AG10803 (cell line): ENCODE measurements at regions not wholly inside any gene's neighbourhood (a gene's known extent, or its start where the extent isn't known, plus 50 kb on each side); places are given as distances from the start of the nearest gene placed in this dataset.
"Not testable (repeated sequence)": the region's sequence is repeated elsewhere in the genome, so short reads cannot be mapped to it uniquely, and the experiment has no call there.

Source experiments
- DNase-seq: peaks from one replicate; pipeline ENCODE4 v3.0.0; 2010; ENCODE audit warnings: low read depth
- H3K4me3 ChIP-seq: 2 replicates; pipeline ENCODE4 v1.5.1; 2011; ENCODE audit warnings: mild to moderate bottlenecking, low read length, control low read depth
- TF ChIP-seq, protein P1 (sequence below): conservative IDR thresholded peaks from 2 replicates; pipeline ENCODE4 v1.5.1; 2011; ENCODE audit warnings: mild to moderate bottlenecking, low read length, control low read depth, inconsistent platforms

DNA sequence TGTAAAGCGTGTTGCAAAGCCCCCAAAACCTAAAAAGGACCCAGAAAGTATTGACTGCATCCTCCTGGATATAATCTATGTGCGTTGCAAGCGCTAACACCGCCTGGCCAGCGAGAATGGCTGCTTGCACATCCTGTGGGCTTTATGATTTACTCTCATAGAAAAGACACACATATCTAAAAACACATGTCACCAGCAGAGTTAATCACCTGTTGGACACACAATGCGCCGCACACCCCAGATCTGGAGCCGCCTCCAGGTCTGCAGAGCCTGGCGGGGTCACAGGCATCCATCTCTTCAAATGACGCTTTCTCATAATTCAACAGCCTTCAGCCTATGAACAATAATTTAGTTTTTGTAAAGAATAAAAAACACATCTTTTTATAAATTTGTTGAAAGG, 186.5 kb downstream of the RTP5 start:
- TF ChIP-seq, protein P1, sequence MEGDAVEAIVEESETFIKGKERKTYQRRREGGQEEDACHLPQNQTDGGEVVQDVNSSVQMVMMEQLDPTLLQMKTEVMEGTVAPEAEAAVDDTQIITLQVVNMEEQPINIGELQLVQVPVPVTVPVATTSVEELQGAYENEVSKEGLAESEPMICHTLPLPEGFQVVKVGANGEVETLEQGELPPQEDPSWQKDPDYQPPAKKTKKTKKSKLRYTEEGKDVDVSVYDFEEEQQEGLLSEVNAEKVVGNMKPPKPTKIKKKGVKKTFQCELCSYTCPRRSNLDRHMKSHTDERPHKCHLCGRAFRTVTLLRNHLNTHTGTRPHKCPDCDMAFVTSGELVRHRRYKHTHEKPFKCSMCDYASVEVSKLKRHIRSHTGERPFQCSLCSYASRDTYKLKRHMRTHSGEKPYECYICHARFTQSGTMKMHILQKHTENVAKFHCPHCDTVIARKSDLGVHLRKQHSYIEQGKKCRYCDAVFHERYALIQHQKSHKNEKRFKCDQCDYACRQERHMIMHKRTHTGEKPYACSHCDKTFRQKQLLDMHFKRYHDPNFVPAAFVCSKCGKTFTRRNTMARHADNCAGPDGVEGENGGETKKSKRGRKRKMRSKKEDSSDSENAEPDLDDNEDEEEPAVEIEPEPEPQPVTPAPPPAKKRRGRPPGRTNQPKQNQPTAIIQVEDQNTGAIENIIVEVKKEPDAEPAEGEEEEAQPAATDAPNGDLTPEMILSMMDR = no peak
- no peak for DNase-seq
- H3K4me3 ChIP-seq = no peak overlapping the region

DNA sequence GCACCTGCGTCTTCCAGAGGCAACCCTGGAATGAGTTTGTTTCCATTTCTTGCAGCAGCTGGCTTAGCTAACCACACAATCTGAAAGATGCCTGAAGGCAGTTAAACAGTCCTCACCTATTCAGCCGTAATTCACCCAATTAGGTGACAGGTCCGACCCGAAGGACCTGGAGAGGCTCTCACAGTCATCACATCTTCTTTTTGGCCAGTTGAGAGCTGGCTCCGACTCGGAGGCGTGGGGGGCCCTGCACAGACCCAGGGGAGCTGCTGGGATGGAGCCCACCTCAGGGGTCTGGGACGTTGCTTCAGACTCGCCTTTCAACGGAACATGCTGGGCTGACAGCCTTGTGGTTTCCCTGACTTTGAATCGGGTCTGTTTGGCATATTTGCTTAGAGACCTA, 187.3 kb downstream of the RTP5 start:
- no peak overlapping the region for H3K4me3 ChIP-seq
- TF ChIP-seq, protein P1 = no peak
- no peak for DNase-seq

DNA sequence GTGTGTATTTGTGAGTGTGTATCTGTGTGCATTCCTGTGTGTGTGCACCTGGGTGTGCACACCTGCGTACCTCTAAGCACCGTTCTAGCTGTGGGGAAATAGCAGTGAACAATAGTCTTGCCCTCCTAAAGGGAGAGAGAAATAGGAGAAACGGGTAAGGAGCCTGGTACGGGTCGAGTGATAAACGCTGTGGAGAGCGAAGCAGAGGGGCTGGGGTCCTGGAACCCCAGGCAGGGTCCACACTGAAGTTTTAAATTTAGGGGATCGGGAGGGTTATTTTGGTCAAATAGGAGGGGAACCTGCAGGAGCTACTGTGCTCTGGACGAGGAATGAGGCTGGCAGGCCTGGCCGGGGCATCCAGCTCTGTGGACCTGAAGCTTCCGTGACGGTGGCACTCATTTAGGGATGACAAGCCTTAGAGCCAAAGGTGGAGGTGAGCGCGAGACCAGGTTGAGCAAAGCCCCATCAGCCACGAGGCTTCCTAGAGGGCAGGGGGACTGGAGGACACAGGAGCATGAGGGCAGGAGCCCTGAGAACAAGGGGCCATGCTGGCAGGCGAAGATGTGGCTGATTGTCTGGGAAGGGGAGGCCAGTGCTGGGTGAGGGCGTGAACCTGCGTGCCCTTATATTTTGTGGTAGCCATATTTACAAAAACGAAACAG, 188.0 kb downstream of the RTP5 start:
- TF ChIP-seq, protein P1 = no peak
- no peak for DNase-seq
- H3K4me3 ChIP-seq = no peak overlapping the region

DNA sequence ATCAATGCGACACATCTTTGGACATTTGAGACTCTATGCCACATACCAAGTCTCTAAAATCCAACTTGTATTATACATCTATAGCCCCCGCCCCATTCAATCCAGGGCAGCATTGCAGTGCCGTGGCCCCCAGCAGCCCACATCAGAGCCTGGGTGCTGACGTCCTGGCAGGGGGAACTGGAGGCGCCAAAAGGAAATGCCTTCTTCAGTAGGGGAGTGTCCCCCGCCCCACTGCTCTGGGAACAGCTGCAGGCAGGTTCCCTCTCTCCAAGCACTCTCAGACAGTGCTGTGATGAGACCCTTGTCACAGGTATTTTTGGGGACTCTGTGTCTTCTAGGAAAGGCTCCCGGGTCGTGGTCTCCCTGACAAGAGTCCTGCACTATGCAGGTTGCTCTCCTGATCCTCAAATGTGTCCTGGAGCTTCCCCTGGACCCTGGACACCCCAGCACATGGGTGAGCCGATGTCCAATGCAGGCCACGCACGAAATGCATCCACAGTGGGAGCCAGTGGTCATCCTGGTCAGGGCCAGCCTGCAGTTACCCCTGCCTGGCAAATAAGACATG, 188.7 kb downstream of the RTP5 start:
- DNase-seq = no peak
- no peak overlapping the region for H3K4me3 ChIP-seq
- TF ChIP-seq, protein P1 = no peak

DNA sequence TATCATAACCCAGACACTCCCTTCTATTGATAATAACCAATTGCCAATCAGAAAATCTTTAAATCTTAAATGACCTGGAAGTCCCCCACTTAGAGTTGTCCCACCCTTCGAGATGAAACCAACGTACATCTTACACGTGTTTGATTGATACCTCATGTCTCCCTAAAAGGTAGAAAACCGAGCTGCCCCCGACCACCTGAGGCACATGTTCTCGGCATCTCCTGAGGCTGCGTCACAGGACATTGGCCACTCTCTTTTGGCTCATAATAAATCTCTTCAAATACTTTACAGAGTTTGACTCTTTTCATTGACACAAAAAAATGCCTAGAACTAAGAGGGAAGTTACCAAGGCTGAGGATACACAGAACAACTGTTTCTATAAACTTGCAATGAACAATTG, 190.0 kb downstream of the RTP5 start:
- DNase-seq = no peak
- H3K4me3 ChIP-seq = no peak overlapping the region
- TF ChIP-seq, protein P1 = no peak

DNA sequence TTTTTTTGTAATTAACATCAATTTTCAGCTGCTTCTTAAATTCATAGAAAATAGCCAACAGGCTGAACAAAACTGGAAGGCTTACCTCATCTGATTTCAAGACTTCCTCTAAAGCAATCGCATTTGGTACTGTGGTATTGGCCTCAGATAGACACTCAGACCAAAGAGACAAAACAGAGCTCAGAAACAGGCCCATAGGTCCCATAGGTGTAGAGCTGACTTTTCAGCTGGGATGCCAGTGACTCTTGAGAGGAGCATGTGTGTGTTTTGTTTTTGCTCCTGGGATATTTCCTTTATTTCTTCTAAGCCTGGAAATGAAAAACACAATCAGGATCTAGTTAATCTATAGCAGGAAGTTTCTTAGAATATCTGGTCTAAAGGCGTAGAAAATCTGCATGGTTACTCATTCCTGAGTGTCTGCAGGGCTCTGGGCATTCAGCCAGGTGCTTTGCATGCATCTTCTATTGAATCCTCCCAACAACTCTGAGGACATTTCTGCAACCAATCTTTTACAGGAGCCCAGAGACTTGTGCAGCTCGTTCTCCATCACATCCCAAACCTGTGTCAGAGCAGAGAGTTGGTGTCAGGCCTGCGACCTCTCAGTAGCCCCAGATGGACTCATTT, 190.8 kb downstream of the RTP5 start:
- TF ChIP-seq, protein P1 = no peak
- DNase-seq = peak; percentile 79
- no peak overlapping the region for H3K4me3 ChIP-seq

DNA sequence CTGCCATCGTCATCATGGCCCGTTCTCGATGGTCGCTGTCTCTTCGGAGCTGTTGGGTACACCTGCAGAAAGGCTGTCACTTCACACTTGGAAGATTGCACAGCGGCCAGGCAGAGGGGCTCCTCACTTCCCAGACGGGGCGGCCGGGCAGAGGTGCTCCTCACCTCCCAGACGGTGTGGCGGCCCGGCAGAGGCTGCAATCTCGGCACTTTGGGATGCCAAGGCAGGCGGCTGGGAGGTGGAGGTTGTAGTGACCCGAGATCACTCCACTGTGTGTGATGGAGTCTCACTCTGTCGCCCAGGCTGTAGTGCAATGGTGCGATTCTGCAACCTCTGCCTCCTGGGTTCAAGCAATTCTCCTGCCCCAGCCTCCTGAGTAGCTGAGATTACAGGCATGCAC, 192.4 kb downstream of the RTP5 start:
- DNase-seq, H3K4me3 ChIP-seq: not testable (repeated sequence)
